ENCODE measurements at regions not wholly inside any gene's neighbourhood (a gene's known extent, or its start where the extent isn't known, plus 50 kb on each side); places are given as distances from the start of the nearest gene placed in this dataset.

- H3K36me3 ChIP-seq (replicated peaks in 1 of 2; ENCODE audit: control insufficient read depth in 1 of 2, insufficient read depth in 2 of 2, low read length in 2 of 2), result no peaks in the 10 kb centered on the region
- no TSS peak for BruUV-seq (replicated peaks)
- H3K4me1 ChIP-seq (ENCODE audit: insufficient read depth, low read length), result no peaks in the 10 kb centered on the region
- intact Hi-C loops (cut with micrococcal nuclease; ENCODE audit: unreplicated experiment), result no loop called here
- H3K9ac ChIP-seq (ENCODE audit: insufficient read depth, low read depth, low read length), result no peak overlapping the region
- H3K79me2 ChIP-seq (ENCODE audit: insufficient read depth, low read length), result no peaks in the 10 kb centered on the region
- no peak overlapping the region for H3K4me2 ChIP-seq (ENCODE audit: low read depth, low read length)
- ChIA-PET POLR2A (no interaction called here), CTCF (ENCODE audit: low intra/inter-chr PET ratio, low total read pairs) (no interaction called here)
- in situ Hi-C loops (cut with HindIII; ENCODE audit: extremely low pct_ligation_motif_present, low pct_unique_long_range_greater_than_20kb), result no loop called here
- H3K4me3 ChIP-seq (replicated peaks in 1 of 3; ENCODE audit: insufficient read depth in 1 of 3, low read depth in 2 of 3, low read length in 3 of 3), result no peak overlapping the region
- 31% methylated on average over 12 of the region's 22 CpGs for WGBS (ENCODE audit: low lambda C conversion rate)
- no peak overlapping the region for H2AFZ ChIP-seq (ENCODE audit: low read length)
- DNase-seq (ENCODE audit: low spot score) (no peak), FAIRE-seq (no peak), ATAC-seq (no peak)
- TF ChIP-seq TARDBP (CRISPR knock-in tag; IDR thresholded peaks at IDR 0.05), result no peak
- no peak for TF ChIP-seq ZNF772 (CRISPR knock-in tag; IDR thresholded peaks at IDR 0.05)
- no peak for TF ChIP-seq NCOA2 (CRISPR knock-in tag; IDR thresholded peaks at IDR 0.05)
- no peak for TF ChIP-seq ZNF841 (CRISPR knock-in tag; IDR thresholded peaks at IDR 0.05; ENCODE audit: borderline replicate concordance)
- TF ChIP-seq ZNF235 (CRISPR knock-in tag; IDR thresholded peaks at IDR 0.05; ENCODE audit: borderline replicate concordance), result no peak
- TF ChIP-seq AKAP8 (CRISPR knock-in tag; IDR thresholded peaks at IDR 0.05), result no peak
- no peak for TF ChIP-seq SNAPC5 (CRISPR knock-in tag; IDR thresholded peaks at IDR 0.05; ENCODE audit: borderline replicate concordance)
- H4K20me1 ChIP-seq (ENCODE audit: insufficient read depth, low read length), result no peaks in the 10 kb centered on the region
- H3K27me3 ChIP-seq (ENCODE audit: control insufficient read depth in 1 of 2, insufficient read depth in 2 of 2, low read length in 2 of 2), result peaks cover 4 to 10% of the 10 kb centered on the region in 2 experiments; a peak in 2 of 5 replicates
- no peak overlapping the region for H3K27ac ChIP-seq (ENCODE audit: extremely low read length, insufficient read depth, low read length)
- H3K9me3 ChIP-seq (ENCODE audit: low read length), result no peaks in the 10 kb centered on the region
These were observed 100.0 kb upstream of the LINGO1 start for GRCh38 chr15:77732514-77733335.

GRCh38 chr15:77731945-77732344, 99.2 kb upstream of the LINGO1 start:
- ChIA-PET CTCF (ENCODE audit: low intra/inter-chr PET ratio, low total read pairs) (no interaction called here), POLR2A (no interaction called here)
- H3K4me1 ChIP-seq (ENCODE audit: insufficient read depth, low read length), result no peaks in the 10 kb centered on the region
- H3K36me3 ChIP-seq (replicated peaks in 1 of 2; ENCODE audit: control insufficient read depth in 1 of 2, insufficient read depth in 2 of 2, low read length in 2 of 2), result no peaks in the 10 kb centered on the region
- H3K79me2 ChIP-seq (ENCODE audit: insufficient read depth, low read length), result no peaks in the 10 kb centered on the region
- peaks cover 4 to 10% of the 10 kb centered on the region in 2 experiments; a peak in 2 of 5 replicates for H3K27me3 ChIP-seq (ENCODE audit: control insufficient read depth in 1 of 2, insufficient read depth in 2 of 2, low read length in 2 of 2)
- H3K4me2 ChIP-seq (ENCODE audit: low read depth, low read length), result no peak overlapping the region
- no peak overlapping the region for H3K9ac ChIP-seq (ENCODE audit: insufficient read depth, low read depth, low read length)
- TF ChIP-seq STAT5B (CRISPR knock-in tag; IDR thresholded peaks at IDR 0.05), result no peak
- TF ChIP-seq ZNF629 (CRISPR knock-in tag; conservative IDR thresholded peaks at IDR 0.05), result peak; percentile 74
- FAIRE-seq (no peak), DNase-seq (ENCODE audit: low spot score) (no peak), ATAC-seq (no peak)
- BruUV-seq (replicated peaks), result no TSS peak
- no peak overlapping the region for H3K27ac ChIP-seq (ENCODE audit: extremely low read length, insufficient read depth, low read length)
- H4K20me1 ChIP-seq (ENCODE audit: insufficient read depth, low read length), result no peaks in the 10 kb centered on the region
- intact Hi-C loops (cut with micrococcal nuclease; ENCODE audit: unreplicated experiment), result no loop called here
- H2AFZ ChIP-seq (ENCODE audit: low read length), result no peak overlapping the region
- 14% methylated on average over 2 of the region's 5 CpGs for WGBS (ENCODE audit: low lambda C conversion rate)
- in situ Hi-C loops (cut with HindIII; ENCODE audit: extremely low pct_ligation_motif_present, low pct_unique_long_range_greater_than_20kb), result no loop called here
- no peak overlapping the region for H3K4me3 ChIP-seq (replicated peaks in 1 of 3; ENCODE audit: insufficient read depth in 1 of 3, low read depth in 2 of 3, low read length in 3 of 3)
- no peaks in the 10 kb centered on the region for H3K9me3 ChIP-seq (ENCODE audit: low read length)
